ENCODE measurements at regions not wholly inside any gene's neighbourhood (a gene's known extent, or its start where the extent isn't known, plus 50 kb on each side); places are given as distances from the start of the nearest gene placed in this dataset.

DNA sequence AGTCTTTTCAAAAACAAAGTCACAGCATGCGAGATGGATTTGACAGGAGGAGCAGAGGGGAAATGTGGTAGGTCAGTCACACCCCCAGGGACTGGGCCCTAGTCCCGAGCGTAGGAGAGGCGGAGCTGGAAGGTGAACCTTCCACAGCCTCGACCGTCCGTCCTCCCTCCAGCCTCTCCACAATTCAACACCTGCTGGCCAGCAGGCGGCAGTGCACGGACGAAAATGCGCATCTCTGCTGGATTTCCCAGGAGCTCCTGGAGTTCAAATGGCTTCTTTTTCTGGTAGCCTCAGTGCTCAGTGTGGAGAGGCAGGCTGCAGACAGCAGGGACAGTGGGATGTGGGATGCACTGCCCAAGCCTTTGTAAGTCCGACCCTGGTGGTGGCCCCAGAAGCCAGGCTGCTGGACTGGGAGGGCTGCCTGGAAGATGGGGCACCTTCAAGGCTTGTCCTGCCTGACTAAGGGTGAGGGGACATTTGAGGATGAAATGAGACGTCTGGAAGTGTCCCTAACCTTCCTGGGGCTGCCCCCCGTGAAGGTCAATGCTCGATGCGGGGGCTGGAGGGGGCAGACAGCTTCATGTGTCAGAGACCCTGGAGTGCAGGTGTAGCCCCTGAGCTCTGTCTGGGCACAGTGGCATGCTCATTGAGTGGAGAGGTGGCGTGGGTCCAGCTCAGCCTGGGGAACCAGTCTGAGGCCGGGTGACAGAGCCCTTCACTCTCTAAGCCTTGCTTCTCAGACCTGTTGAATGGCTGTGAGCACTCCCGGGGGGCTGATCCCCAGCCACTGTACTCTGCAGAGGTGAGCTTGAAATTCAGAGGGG is 189.5 kb downstream of the TFCP2L1 start:
- DNase-seq (ENCODE audit: low read depth, low spot score), result no peak

DNA sequence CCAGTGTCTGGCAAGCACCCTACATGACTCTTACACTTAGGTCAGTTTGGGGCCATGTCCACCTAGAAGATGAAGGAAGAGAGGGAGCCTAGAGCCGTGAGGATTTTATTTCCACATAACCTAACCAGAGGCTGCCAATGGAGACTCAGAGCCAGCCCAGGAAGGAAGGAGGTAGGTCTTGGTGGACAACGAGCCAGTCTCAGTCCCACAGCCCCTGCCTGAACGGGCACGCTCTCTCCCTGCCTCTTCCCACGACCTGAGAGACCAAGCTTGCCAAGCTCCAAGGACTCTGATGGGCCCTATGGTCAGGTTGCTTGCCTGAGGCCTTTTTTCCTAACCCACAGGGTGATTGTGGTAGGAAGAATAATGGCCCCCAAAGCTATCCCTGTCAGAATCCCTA is 188.4 kb downstream of the TFCP2L1 start:
- DNase-seq (ENCODE audit: low read depth, low spot score), result no peak

DNA sequence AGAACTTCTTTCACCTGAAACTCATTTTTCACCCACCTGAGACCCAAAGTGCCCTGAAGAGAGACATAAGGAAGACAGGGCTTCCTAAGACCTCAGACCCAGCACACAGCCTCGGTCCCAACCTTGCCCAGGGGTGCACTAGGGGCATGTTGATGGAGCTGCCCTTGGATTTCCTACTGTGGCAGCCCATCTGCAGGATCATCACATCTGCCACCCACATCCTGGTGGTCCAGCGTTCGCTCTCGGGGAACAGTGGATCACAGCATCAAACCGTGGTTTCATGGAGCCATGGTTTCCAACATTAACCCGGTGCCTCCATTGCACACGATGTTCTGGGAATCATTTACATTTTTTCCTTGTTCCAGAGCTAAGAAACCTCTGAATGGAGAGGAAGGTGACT is 186.4 kb downstream of the TFCP2L1 start:
- no peak for DNase-seq (ENCODE audit: low read depth, low spot score)

DNA sequence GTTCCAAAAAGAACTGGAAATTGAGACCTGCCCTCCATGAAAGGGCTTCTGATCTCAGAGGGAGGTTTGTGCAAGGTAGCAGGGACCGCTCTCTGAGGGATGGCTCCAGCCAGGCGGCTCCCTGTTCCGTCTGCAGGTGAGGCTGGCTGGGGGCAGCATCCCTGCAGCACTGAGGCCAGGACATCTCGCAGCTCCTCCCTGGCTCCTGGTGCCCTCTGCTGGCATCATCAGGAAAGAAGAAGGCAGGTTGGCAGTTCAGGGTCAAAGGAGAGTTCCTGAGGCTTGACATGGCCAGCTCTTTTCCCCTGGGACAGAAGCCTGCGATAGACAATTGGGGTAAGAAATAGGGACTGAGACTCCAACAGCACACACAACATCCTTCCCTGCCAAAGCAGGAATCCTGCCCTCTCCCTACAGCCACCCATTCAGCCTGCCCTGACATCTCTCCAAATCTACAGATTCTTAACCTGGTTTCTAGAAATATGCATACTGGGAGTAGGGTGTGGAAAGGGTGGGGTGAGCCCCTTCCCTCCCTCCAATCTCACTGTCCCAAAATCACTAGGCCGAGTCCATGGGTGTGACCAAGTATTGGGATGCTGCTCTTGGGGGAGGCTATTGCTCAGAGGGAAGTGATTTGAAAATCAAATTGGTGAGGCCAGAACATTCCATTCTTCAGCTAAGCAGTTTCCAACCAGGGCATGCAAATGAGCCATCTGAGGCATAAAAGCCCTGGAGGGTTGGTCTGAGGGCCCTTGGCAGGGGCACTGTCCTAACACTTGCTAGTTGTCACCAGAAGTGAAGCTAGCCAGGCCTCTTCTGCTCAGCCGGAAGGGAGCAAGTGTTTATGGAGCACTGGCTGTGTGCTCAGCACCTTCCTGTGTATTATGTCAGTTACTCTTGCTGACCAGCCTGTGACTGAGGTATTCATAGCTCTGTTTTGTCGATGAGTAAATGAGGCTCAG is 185.4 kb downstream of the TFCP2L1 start:
- no peak for DNase-seq (ENCODE audit: low read depth, low spot score)

DNA sequence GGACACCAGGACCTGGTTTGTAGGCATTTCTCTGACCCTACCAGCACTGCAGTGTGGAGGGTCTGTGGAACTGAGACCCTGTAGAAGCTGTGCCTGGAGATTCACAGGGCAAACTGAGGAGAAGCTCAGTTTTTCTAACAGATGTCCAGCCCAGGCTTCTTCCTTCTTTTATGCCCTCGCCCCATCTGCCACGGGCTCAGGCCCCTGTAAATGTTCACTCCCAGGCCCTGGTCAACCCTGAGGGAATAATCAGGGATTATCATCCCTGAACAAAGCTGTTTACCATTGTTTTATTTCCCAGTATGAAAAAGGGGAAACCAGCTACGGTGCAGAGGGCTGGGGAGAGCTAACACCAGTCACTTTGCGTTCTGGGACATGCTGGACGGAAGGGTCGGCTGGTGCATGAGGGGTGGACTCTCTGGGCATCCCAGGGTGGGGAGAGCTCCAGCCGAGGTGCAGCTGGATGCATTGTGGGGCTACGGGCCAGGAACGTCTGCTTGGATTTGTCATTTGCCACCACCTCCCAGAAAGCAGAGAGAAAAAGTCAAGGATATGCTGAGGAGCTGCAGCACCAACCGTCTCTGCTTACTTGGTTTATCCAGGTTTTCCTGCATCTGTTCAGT is 183.8 kb downstream of the TFCP2L1 start:
- DNase-seq (ENCODE audit: low read depth, low spot score), result no peak

DNA sequence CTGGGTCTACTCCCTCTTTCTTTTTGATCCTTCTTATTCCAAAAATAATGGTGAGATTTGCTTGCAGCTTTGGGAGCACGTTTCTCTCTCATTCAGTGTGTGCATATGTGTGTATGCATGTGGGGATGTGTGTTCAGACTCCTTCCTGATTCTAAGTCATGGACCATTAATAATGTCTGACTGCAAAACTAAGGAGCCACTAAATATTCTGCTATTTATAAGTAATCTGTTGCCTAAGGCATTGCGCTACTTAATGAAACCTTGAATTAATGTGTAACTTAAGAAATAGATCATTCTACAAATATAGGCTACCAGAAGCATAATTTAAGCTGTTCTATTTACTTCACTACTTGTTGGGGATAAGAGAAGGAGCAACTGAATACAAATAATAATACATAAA is 182.1 kb downstream of the TFCP2L1 start:
- DNase-seq (ENCODE audit: low read depth, low spot score), result no peak

DNA sequence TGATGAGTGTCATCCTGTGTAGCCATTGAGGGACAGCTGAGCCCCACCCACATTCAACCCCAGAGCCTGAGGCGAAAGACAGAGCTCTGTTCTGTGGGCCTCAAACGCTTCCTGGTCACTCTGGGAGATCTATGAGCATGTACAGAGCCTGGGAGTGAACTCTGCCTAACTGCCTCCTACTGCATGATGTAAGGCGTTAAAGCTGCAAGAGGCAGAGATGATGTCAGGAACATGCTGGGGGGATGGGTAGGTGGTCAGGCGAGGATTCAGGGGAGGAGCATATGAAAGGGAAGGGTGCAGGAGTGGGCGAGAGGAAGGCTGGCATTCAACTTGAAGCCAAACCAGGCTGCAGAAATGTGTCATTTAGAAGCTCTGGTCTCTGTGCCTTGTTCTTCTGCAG is 181.0 kb downstream of the TFCP2L1 start:
- no peak for DNase-seq (ENCODE audit: low read depth, low spot score)

DNA sequence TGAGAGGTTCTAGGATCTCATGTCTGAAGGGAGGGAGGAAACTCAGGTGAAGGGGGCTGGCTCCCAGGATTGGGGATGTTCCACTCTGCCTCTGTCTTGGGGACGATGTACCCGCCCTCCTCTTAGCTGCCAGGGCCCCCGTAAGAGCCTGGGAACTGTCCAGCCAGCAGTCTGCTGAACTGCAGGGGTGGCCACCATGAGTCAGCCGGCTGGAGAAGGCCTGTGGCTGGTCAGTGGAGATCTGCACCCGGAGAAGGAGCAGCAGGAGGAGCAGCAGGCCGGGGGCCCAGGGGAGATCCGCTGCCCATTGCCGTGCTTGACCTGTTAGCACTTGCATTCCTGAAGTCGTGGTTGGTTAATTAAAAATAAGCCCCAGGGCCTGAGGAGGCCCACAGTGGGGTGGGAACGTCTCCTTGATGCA is 180.3 kb downstream of the TFCP2L1 start:
- no peak for DNase-seq (ENCODE audit: low read depth, low spot score)

DNA sequence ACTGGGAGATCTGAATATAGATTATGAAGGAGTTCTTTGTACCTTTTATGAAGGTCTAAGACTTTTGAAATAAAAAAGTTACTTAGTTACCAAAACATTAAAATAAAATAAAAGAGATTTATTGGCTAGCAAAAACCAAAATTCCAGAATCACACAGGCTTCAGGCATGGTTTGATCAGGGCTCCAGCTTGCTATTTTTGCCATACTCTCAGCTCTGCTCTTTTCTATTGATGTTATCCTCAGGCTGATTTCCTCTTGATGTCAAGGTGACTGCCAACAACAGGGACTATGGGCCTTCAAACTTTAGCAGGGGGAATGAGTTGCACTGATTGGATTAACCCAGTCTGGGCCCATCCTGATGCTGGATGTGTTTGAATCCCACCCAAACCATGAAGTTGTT is 174.1 kb downstream of the TFCP2L1 start:
- no peak for DNase-seq (ENCODE audit: low read depth, low spot score)

DNA sequence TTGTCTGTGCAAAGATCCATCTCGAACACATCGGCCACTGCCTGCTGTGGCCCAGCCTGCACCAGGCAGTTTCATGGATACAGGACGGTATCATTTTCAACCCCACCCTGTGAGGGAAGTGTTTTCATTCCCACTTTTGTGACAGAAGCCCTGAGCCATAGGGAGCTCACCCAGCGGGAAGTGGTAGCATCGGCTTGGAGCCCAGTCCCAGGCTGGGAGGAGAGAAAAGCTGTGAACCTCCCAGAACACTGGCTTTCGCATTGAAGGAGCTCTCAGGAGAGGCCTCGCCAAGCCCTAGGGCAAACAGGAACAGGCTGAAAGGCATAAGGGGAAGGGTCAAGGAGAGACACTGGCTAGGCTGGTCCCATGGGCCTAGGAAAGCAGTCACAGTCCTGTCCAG is 166.1 kb downstream of the TFCP2L1 start:
- DNase-seq (ENCODE audit: low read depth, low spot score), result no peak

DNA sequence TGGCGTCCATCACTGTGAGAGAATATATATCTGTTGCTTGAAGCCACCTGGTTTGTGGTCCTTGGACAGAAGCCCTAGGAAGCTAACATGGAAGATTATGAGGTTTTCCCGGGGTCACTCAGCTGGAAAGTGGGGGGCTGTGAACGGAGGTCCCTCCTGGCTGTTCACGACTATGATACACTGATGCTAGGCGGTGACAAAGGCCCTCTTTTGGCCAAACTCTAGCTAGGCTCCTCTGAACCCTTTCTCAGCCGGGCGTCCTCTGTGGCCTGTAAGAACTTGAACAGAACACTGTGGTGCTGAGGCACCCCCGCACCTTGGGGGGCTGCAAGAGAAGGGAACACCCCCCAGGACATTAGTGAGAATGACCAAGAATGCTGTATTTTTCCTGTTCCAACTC is 164.6 kb downstream of the TFCP2L1 start:
- DNase-seq (ENCODE audit: low read depth, low spot score), result no peak

DNA sequence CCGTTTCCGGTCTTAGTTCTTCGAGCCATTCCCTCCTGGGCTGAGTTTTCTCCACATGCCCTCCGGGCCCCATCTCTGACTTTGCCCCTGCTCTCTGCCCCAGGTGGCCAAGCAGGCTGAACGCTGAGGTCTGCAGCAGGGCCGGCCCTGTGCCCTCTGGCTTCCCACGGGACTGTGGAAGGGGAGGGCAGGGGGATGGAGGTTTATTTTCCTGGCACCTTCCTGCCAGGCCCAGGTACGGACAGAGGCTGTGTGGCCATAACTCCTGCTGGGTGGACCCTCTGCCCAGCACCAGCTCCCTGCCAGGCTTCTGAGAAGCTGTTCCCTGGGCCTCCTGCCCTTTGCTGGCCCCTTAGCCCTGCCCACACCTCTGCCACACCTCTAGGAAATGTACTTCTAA is 164.0 kb downstream of the TFCP2L1 start:
- no peak for DNase-seq (ENCODE audit: low read depth, low spot score)

DNA sequence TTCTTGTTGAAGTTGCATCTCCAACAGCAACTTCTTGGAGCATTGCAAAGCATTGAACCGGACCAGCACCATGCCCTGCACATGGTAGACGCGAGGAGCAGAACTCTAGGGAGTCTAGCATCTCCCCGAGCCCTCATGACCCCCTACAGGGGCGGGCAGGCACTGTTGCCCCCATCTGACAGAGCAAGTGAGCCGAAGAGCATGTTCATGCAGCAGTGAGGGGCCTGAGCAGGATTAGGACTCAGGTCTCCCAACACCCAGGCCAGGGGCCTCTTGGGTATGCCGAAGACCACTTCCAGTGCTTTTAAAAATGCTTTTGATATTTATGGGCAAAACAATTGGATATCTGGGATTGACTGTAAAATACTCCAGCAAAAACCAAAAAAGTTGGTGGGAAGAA is 163.3 kb downstream of the TFCP2L1 start:
- no peak for DNase-seq (ENCODE audit: low read depth, low spot score)

DNA sequence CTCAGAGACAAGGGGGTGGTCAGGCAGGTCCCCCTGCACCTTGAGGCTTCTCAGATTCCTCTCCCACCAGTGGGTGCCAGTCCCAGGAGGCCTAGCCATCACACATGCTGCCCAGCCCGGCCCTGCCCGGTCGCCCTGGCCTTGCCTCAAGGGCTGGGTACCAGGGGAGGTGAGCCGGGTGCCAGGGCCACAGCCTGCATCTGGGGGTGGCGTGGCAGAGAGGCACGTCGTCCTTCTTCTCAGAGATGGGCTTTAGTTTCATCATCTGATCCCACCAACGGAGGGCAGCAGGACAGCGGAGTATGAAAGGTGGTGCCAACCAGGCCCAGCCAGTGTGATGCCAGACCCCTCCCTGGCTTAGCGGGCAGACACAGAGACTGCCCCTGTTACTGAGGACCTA is 161.7 kb downstream of the TFCP2L1 start:
- DNase-seq (ENCODE audit: low read depth, low spot score), result no peak

DNA sequence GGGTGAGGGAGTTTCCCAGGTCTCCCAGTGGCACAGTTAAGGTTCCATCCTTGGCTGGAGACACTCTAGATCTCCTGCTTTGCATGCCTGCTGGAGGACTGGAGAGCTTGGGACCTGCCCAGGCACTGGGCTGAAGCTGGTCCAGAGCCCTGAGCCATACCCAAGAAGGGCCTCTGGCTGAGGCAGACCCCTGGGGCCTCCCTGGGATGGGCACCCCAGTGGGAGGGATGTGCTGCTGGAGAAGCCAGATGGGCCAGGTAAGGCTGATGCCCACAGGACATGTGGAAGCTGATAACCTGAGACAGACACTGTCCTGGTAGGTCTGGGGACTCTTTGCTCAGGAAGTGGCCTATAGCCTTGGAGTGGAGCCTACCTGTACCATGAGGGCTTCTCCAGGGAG is 160.7 kb downstream of the TFCP2L1 start:
- no peak for DNase-seq (ENCODE audit: low read depth, low spot score)

DNA sequence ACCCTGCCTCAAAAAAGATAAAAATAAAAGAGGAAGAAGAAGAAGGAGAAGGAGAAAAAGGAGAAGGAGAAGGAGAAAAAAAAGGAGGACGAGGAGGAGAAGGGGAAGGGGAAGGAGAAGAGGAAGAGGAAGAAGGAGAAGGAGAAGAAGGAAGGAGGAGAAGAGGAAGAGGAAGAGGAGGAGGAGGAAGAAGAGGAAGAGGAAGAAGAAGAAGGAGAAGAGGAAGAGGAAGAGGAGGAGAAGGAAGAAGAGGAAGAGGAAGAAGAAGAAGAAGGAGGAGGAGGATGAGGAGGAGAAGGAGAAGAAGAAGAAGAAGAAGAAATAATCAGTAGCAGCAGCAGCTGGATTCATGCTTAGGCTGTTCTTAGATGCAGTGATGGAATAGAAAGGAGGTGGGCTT is 159.7 kb downstream of the TFCP2L1 start:
- DNase-seq (ENCODE audit: low read depth, low spot score), result no peak

DNA sequence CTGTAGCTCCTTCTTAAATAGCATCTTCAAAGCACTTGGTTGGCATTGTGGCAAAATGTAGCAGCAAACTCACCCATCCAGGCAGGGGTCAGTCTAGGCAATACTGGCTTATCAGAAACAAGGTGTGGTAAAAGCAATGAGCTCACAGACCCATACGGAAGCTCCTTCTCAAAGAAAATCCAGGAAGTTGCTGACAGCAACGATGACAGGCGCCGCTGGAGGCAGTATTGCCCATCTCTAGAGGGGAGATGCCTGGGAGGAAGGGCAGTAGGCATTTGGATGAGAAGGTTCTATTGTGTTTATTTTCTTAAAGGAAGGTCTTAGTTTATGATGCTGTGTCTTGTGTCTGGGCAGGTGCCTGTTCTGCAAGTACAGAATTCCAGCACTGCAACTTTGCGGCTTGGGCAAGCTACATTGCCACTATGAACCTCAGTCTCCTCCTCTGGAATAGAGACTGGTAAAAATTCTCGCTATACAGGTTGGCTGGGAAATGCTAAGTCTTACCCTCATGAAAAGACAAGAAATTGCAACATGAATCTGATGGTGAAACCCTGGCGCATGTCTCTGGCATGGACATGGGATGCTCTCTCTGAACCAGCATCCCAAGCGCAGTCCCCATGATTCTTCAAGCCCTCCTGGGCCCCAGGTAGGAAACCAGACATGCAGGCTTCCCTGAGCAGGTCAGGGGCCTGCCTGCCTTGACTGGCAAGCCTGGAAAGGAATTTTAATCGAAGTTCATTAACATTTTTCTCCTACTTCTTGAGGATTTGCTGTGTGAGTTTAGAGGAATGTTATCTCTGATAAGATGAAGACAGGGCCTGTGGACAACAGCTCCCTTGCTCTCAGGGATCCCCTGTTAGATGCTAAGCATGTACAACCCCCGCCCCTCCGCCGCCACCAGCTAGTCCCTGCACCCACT is 156.0 kb downstream of the TFCP2L1 start:
- no peak for DNase-seq (ENCODE audit: low read depth, low spot score)

DNA sequence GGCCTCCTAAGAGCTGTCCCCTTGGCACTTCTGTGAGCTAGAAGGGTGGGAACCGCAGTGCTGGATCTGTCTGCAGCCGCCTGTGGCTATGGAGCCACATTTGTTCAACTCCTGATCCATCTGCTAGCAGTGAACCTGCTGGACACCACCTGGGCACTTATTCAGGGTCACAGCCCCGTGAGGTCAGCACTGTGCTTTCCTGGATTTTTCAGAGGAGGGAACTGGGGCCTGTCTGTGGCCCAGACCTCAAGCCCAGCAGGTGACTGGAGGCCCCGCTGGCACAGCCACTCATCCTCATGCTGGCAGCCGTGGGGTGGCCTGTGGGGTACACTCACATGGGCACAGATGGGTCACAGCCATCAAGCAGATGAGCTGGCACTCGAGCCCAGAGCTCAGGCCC is 155.3 kb downstream of the TFCP2L1 start:
- no peak for DNase-seq (ENCODE audit: low read depth, low spot score)

DNA sequence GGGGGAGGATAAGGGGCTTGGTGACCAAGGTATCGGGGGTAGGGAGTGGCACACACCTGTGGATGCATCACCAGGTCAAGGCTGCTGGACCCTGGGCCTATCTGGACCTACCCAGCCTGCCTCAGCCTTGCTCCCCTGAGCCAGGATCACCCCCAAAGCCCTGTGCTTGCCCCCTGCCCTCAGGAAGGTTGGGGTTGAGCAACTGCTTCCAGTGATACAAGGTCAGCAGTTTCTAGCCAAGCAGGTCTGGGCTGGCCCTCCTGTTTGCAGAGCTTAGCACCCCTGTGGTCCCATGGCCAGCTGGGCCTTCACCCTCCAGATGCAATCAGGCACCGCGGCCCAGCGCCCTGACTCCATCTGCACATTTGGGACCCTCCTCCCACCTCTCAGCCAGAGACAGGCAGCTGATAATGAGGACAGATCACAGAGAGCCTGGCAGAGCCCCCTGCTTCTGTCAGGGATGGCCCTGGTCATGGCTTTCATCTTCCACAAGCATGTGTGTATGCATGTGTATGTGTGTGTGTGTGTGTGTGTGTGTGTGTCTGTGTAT is 154.6 kb downstream of the TFCP2L1 start:
- no peak for DNase-seq (ENCODE audit: low read depth, low spot score)

DNA sequence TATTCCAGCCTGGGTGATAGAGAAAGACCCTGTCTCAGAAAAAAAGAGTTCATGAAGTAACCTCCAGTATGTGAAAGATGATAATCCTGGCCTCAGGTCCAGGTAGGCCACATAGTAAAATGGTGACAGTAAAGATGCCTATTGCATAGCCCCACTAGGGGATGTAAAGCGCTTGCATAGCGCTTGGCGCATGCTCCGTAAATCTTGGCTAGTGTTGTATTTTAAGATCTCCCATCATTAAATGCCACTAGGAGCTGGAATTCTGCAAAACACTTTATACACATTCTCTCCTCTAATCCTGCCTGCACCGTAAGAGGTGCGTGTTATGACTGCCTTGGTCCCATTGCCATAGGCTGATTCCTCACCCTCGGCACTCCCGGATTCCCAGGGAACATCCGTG is 153.6 kb downstream of the TFCP2L1 start:
- DNase-seq (ENCODE audit: low read depth, low spot score), result no peak
